HG03060 (cell line): ENCODE measurements at regions not wholly inside any gene's neighbourhood (a gene's known extent, or its start where the extent isn't known, plus 50 kb on each side); places are given as distances from the start of the nearest gene placed in this dataset.
"Not testable (repeated sequence)": the region's sequence is repeated elsewhere in the genome, so short reads cannot be mapped to it uniquely, and the experiment has no call there.

Experiments used
- ATAC-seq: cut with Tn5 transposase; IDR thresholded peaks from one replicate; pipeline ENCODE4 v1.9.1; 2021; ENCODE audit warnings: low read depth, moderate number of reproducible peaks; ENCODE audit not compliant: unreplicated experiment

- ATAC-seq, result no peak
These were observed 104.6 kb upstream of the HES1 start for GRCh38 chr3:194031349-194031748.

GRCh38 chr3:194031867-194032635 lies 103.9 kb upstream of the HES1 start:
- ATAC-seq, result no peak

- no peak for ATAC-seq
These were observed 103.0 kb upstream of the HES1 start for GRCh38 chr3:194032828-194033435.

- no peak for ATAC-seq
These were observed 101.3 kb upstream of the HES1 start for GRCh38 chr3:194034346-194035336.

GRCh38 chr3:194035406-194036138 lies 100.4 kb upstream of the HES1 start:
- no peak for ATAC-seq

GRCh38 chr3:194036842-194037241 lies 99.1 kb upstream of the HES1 start:
- ATAC-seq, result no peak

- ATAC-seq, result not testable (repeated sequence)
These were observed 97.6 kb upstream of the HES1 start for GRCh38 chr3:194038346-194038745.

GRCh38 chr3:194038960-194039359 lies 97.0 kb upstream of the HES1 start:
- no peak for ATAC-seq

- no peak for ATAC-seq
These were observed 95.3 kb upstream of the HES1 start for GRCh38 chr3:194040516-194041273.

GRCh38 chr3:194042927-194043326 lies 93.0 kb upstream of the HES1 start:
- no peak for ATAC-seq

GRCh38 chr3:194043516-194043915 lies 92.4 kb upstream of the HES1 start:
- no peak for ATAC-seq

- ATAC-seq, result peak; percentile 80
These were observed 90.7 kb upstream of the HES1 start for GRCh38 chr3:194045289-194045688.

- no peak for ATAC-seq
These were observed 90.0 kb upstream of the HES1 start for GRCh38 chr3:194045919-194046318.

- no peak for ATAC-seq
These were observed 89.4 kb upstream of the HES1 start for GRCh38 chr3:194046531-194046930.

- ATAC-seq, result no peak
These were observed 88.8 kb upstream of the HES1 start for GRCh38 chr3:194046995-194047645.

GRCh38 chr3:194049394-194049793 lies 86.6 kb upstream of the HES1 start:
- no peak for ATAC-seq

- no peak for ATAC-seq
These were observed 85.1 kb upstream of the HES1 start for GRCh38 chr3:194050782-194051320.

- no peak for ATAC-seq
These were observed 84.4 kb upstream of the HES1 start for GRCh38 chr3:194051366-194052149.
